Epithelial cell of esophagus (primary cell): ENCODE measurements at regions not wholly inside any gene's neighbourhood (a gene's known extent, or its start where the extent isn't known, plus 50 kb on each side); places are given as distances from the start of the nearest gene placed in this dataset.

Experiments
- DNase-seq: peaks from one replicate; pipeline ENCODE4 v3.0.0; 2010; ENCODE audit warnings: low read depth
- H3K4me3 ChIP-seq: 2 replicates; pipeline ENCODE4 v1.5.1; 2011; ENCODE audit warnings: mild to moderate bottlenecking, low read length, control low read depth
- TF ChIP-seq, protein P1 (sequence below): IDR thresholded peaks from 2 replicates; pipeline ENCODE4 v1.5.1; 2011; ENCODE audit warnings: low read depth, mild to moderate bottlenecking, low read length, control low read depth, inconsistent platforms; ENCODE audit not compliant: insufficient read depth; ENCODE audit errors: missing control alignments

DNA sequence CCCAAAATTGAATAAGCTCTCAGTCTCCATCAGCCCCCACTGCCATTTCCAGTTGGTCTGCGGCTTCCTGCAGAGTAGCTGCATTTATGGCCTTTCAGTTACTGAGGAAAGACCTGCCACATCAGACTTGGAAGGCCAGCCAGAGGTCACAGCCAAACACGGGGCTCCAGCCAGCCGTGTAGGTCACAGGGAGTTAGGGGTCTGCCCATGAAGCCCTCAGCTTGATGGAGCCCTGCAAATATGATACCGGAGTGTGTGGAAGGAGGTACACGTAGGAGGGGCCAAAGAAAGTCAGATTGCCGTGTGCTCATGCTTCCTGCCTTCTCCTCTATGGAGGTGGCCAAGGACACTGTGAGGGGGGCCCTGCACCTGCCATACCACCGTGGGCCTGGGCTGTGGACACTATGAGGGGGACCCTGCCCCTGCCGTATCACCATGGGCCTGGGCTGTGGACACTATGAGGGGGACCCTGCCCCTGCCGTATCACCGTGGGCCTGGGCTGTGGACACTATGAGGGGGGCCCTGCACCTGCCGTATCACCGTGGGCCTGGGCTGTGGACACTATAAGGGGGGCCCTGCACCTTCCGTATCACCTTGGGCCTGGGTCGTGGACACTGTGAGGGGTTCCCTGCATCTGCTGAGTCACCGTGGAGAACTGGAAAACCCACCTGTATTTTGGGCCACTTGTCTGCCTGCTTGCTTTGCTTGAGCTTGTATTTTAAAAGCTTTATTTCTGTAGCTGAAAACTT, 335.7 kb upstream of the SHH start:
- H3K4me3 ChIP-seq: no peak overlapping the region
- TF ChIP-seq, protein P1, sequence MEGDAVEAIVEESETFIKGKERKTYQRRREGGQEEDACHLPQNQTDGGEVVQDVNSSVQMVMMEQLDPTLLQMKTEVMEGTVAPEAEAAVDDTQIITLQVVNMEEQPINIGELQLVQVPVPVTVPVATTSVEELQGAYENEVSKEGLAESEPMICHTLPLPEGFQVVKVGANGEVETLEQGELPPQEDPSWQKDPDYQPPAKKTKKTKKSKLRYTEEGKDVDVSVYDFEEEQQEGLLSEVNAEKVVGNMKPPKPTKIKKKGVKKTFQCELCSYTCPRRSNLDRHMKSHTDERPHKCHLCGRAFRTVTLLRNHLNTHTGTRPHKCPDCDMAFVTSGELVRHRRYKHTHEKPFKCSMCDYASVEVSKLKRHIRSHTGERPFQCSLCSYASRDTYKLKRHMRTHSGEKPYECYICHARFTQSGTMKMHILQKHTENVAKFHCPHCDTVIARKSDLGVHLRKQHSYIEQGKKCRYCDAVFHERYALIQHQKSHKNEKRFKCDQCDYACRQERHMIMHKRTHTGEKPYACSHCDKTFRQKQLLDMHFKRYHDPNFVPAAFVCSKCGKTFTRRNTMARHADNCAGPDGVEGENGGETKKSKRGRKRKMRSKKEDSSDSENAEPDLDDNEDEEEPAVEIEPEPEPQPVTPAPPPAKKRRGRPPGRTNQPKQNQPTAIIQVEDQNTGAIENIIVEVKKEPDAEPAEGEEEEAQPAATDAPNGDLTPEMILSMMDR: no peak
- DNase-seq: no peak

DNA sequence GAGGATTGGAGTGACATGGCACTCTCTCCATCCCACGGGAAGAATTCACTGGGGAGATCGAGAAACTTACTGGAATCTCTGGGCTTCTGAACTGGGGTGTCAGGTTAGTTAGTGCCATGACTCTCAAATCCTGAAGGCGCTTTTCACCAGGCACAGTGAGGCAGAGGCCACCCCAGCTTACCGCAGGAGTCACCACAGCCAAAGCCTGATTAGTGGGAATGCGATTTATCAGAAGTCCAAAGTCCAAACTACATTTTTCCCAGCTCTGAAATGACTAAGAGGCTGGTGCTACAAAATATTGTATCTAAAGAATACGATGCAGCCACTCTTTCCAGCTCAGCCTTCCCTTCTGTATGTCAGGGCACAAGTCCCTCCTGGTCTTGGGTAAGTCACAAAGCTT, 334.8 kb upstream of the SHH start:
- TF ChIP-seq, protein P1: no peak

DNA sequence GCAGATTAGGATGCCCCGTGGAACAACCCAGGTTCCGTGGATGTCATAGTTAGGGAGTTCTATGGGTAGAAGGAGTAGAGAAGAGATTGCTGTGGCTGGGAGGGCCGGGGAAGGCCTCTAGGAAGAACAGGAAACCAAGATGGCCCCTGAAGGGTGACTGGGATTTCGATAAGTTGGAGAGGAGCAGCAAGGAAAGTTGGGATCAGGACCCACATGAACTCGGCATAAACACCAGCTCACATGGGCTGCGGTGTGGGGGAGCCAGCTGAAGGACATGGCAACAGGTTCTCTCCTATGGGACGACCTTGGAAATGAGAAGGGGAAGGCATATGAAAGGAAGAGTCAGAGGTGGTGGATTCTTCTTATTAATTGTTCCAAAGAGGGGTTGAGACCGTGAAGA, 333.7 kb upstream of the SHH start:
- TF ChIP-seq, protein P1: no peak
- no peak for DNase-seq

More for the DNA sequence above, 334.8 kb upstream of the SHH start:
- DNase-seq: no peak
- no peak overlapping the region for H3K4me3 ChIP-seq

DNA sequence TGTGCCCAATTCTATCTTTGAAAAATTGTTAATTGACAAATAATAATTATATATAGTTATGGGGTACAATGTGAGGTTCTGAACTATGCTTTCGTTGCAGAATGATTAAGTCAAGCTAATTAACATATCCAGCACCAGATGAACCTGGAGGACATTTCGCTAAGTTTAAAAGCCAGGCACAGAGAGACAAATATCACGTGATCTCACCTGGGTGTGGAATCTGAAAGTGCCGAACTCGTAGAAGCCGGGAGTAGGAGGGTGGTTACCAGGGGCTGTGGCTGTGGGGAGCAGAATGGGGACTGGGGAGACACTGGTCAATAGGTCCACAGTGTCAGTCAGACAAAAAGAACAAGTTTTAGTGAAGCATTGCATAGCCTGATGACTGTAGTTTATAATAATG, 332.9 kb upstream of the SHH start:
- DNase-seq: no peak
- TF ChIP-seq, protein P1: no peak

More for the DNA sequence above, 333.7 kb upstream of the SHH start:
- H3K4me3 ChIP-seq: no peak overlapping the region

DNA sequence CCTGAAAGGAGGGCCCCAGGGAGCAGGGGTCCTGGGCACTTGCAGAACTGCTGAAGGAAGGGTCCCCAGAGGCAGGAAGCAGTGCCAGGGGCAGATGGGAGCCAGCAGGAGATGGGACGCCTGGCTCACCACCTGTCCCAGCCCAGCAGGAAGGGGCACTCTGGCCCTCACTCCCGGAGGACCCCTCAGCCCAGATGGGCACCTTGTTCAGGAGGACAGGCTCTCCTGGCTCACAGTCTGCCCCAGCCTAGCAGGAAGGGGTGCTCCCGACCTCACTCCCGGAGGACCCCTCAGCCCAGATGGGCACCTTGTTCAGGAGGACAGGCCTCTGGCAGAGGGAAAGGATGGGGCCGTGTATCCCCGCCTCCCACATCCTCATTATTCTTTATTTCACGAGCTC, 331.4 kb upstream of the SHH start:
- TF ChIP-seq, protein P1: no peak
- DNase-seq: no peak
- H3K4me3 ChIP-seq: no peak overlapping the region

More for the DNA sequence above, 332.9 kb upstream of the SHH start:
- H3K4me3 ChIP-seq: no peak overlapping the region

DNA sequence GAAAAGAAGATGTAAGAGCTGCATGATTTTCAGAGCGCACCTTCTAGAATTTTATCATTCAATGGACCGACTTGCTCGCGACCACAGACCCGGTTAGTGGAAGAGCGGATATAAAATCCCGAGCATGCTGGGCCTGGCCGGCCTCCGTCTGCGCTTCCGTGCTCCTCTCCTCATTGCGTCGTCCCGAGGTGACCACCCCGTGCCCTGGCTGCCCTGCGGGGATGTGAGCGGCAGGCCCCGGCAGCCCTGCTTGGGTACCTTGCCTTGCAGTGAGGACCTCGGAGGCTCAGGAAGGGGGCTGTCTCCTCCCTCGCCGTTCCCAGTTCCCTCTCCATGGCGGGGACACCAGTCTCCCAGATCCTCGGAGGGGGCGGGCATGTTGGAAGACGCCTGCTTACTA, 330.9 kb upstream of the SHH start:
- DNase-seq: no peak
- H3K4me3 ChIP-seq: no peak overlapping the region
- TF ChIP-seq, protein P1: no peak

DNA sequence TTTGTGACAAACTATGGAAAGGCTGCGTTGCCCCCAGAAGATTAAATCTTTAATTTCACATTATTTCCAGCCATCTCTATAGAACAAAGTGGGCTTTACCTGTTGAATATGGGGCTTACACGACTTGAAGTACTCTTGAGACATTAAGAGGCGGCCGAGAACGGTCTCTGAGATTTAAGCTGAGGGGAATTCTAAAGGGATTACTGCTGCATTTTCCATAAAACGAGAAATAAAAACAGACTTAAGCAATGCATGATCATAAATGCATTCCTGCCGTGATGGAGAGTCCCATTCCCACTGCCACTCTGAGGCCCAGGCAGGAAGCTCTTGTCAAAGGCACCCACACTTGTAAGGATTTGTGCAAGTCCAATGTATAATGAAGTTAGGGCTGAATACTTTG, 329.7 kb upstream of the SHH start:
- no peak overlapping the region for H3K4me3 ChIP-seq
- TF ChIP-seq, protein P1: no peak
- no peak for DNase-seq
